WTC11 (cell line): ENCODE measurements at regions not wholly inside any gene's neighbourhood (a gene's known extent, or its start where the extent isn't known, plus 50 kb on each side); places are given as distances from the start of the nearest gene placed in this dataset.

Source experiments
- ATF1 ChIP-seq: sonication (generic); formaldehyde crosslinking; IDR thresholded peaks from 2 replicates; pipeline ENCODE4 v1.8.1; 2023; ENCODE audit warnings: mild to moderate bottlenecking, moderate library complexity, missing genetic modification reagents
- ATF3 ChIP-seq: sonication (generic); formaldehyde crosslinking; conservative IDR thresholded peaks from 2 replicates; pipeline ENCODE4 v1.8.1; 2022; ENCODE audit warnings: mild to moderate bottlenecking, missing genetic modification reagents
- CREM ChIP-seq: sonication (generic); formaldehyde crosslinking; IDR thresholded peaks from 2 replicates; pipeline ENCODE4 v1.8.1; 2022; ENCODE audit warnings: mild to moderate bottlenecking, missing genetic modification reagents, moderate library complexity
- ELF4 ChIP-seq: sonication (generic); formaldehyde crosslinking; IDR thresholded peaks from 2 replicates; pipeline ENCODE4 v1.8.1; 2022; ENCODE audit warnings: low read depth, mild to moderate bottlenecking, moderate library complexity, missing genetic modification reagents
- JUN ChIP-seq: sonication (generic); formaldehyde crosslinking; IDR thresholded peaks from 2 replicates; pipeline ENCODE4 v1.8.0; 2023; ENCODE audit warnings: mild to moderate bottlenecking, missing genetic modification reagents
- NR2C2 ChIP-seq: sonication (generic); formaldehyde crosslinking; IDR thresholded peaks from 2 replicates; pipeline ENCODE4 v1.8.0; 2022; ENCODE audit warnings: mild to moderate bottlenecking, missing genetic modification reagents
- PRDM15 ChIP-seq: sonication (generic); formaldehyde crosslinking; IDR thresholded peaks from 2 replicates; pipeline ENCODE4 v1.8.0; 2022; ENCODE audit warnings: missing genetic modification reagents
- TEAD4 ChIP-seq: sonication (generic); formaldehyde crosslinking; IDR thresholded peaks from 2 replicates; pipeline ENCODE4 v1.8.0; 2022; ENCODE audit warnings: mild to moderate bottlenecking, missing genetic modification reagents
- USF2 ChIP-seq: sonication (generic); formaldehyde crosslinking; IDR thresholded peaks from 2 replicates; pipeline ENCODE4 v1.8.1; 2023; ENCODE audit warnings: mild to moderate bottlenecking, missing genetic modification reagents, moderate library complexity
- ZNF396 ChIP-seq: fragments of 250-450 bp; sonication (Bioruptor Pico); IDR thresholded peaks from 2 replicates; pipeline ENCODE4 v1.8.0; 2021; ENCODE audit warnings: mild to moderate bottlenecking, moderate library complexity, borderline replicate concordance
- ZSCAN18 ChIP-seq: fragments of 250-450 bp; sonication (Bioruptor Pico); IDR thresholded peaks from 2 replicates; pipeline ENCODE4 v2.1.2; 2022; ENCODE audit warnings: mild to moderate bottlenecking, moderate library complexity
- TF ChIP-seq, protein P1 (sequence below): fragments of 200-600 bp; IDR thresholded peaks from 2 replicates; pipeline ENCODE4 v1.8.0; 2022; ENCODE audit warnings: antibody characterized with exemption
- TF ChIP-seq, protein P2 (sequence below): sonication (generic); formaldehyde crosslinking; IDR thresholded peaks from 2 replicates; pipeline ENCODE4 v1.8.0; 2022; ENCODE audit warnings: mild to moderate bottlenecking, missing genetic modification reagents

GRCh38 chr10:9851808-9852207 lies 1165.9 kb upstream of the CELF2 start:
- TF ChIP-seq ATF3 (CRISPR knock-in tag) (no peak), NR2C2 (no peak), ZSCAN18 (CRISPR knock-in tag) (no peak), ATF1 (CRISPR knock-in tag) (no peak), ELF4 (CRISPR knock-in tag) (no peak), TEAD4 (CRISPR knock-in tag) (no peak), CREM (CRISPR knock-in tag) (no peak), USF2 (CRISPR knock-in tag) (no peak), JUN (CRISPR knock-in tag) (no peak), PRDM15 (CRISPR knock-in tag) (no peak), ZNF396 (CRISPR knock-in tag) (no peak)
- TF ChIP-seq, protein P1, sequence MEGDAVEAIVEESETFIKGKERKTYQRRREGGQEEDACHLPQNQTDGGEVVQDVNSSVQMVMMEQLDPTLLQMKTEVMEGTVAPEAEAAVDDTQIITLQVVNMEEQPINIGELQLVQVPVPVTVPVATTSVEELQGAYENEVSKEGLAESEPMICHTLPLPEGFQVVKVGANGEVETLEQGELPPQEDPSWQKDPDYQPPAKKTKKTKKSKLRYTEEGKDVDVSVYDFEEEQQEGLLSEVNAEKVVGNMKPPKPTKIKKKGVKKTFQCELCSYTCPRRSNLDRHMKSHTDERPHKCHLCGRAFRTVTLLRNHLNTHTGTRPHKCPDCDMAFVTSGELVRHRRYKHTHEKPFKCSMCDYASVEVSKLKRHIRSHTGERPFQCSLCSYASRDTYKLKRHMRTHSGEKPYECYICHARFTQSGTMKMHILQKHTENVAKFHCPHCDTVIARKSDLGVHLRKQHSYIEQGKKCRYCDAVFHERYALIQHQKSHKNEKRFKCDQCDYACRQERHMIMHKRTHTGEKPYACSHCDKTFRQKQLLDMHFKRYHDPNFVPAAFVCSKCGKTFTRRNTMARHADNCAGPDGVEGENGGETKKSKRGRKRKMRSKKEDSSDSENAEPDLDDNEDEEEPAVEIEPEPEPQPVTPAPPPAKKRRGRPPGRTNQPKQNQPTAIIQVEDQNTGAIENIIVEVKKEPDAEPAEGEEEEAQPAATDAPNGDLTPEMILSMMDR: no peak
- TF ChIP-seq, protein P2, sequence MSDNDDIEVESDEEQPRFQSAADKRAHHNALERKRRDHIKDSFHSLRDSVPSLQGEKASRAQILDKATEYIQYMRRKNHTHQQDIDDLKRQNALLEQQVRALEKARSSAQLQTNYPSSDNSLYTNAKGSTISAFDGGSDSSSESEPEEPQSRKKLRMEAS (CRISPR knock-in tag): no peak
